Forelimb muscle (tissue), 1 donor: ENCODE measurements at regions not wholly inside any gene's neighbourhood (a gene's known extent, or its start where the extent isn't known, plus 50 kb on each side); places are given as distances from the start of the nearest gene placed in this dataset.

ENCODE experiments used
- DNase-seq: peaks from one replicate; pipeline ENCODE4 v3.0.0-alpha.2; 2013; ENCODE audit warnings: low read depth

DNA sequence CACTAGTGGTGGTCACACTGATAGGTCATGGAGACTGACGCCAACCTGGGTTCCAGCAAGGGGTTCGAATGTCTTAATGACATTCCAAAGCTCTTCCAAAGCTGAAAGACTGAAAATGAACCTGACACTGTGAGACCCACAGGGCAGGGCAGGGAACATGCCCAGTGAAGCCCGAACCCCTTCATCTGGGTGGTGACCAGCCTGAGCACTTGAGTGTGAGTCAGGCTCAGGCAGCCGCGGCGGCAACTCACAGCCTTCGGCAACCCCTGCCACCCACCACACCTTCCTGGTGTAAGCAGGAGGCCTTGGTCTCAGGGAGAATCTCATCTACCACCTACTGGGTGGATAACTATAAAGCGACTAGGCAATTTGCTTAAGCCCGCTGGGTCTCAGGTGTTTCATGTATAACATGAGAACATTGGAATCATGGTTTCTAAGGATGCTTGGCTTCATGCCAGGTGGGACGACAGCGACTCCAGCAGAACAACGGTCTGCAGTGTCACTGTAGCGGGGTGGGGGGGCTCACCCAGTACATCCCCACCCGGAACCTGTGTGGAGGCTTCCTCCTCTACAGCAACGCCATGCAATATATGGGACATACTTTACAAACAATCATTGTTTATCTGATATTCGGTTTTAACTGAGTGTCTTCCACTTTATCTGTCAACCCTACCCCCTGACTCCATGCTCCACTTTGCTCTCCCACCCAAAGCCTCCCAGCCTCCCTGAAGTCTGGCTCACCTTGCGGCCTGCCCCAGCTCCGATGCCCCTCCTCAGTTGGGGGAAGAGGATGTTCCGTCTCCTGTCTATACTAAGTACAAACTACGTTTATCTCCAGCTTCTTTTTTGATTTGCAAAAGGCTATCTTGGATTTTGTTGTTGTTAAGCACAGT, 125.0 kb upstream of the MEF2A start:
- no peak for DNase-seq

DNA sequence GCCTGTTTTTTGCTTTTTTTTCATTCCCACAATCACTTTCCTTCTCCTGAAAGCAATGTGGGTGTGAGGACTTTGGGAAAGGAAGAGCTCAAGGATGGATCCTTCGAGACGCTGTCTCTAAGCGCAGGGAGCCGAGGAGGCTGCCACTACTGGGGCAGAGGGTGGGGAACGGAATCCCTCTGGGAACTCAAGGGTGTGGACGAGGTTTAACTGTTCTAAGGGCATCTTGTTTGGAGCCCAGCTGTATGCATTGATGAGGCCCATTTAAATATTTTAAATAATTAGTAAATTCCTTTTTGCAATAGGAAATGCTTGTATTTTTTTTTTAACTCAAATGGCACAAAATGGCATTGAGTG, 124.4 kb upstream of the MEF2A start:
- no peak for DNase-seq

DNA sequence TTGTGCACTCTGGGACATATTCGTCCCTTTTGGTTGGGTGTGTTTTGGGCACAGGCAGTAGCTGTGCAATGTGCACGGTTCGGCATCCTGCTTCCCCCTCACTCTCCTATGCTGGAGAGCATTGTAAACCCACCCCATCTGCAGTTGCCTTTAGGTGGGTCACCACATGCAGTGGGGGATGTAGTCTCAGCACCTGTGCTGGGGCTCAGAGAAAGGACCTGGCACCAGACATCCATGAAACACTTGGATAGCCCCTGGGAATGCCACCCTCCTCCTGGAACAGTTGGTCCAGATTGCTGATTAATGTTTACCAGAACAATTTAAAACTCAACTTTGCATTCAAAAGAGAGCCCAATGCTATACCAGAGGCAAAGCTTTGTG, 123.9 kb upstream of the MEF2A start:
- DNase-seq = no peak

DNA sequence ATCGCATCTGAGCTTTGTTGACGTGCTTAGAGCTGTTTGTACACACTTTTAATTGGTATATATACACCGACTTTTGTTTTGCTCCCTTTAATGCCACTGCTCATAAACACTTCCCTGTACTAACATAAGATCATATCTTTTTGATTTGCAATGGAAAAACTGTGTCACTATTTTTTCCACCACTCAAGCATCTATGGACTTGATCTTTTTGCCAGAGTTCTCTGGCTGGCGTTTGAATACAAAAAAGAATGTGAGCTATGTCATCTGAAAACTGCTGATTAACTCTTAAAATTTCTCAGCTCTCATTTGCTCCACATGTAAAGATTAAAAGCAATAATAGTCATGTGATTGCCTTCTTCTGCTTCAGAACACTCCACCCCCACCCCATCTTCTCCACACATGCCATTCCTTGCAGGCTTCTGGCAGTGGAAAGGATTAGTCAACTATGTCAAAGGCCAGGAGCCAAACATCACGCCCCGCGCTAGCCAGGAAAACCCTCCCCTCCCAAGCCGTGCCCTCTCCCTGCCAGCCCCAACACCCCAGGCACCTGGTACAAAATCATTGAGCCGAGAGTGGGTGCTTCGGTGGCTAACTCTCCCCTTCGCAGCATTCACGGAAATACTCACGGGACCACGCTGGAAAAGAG, 123.4 kb upstream of the MEF2A start:
- DNase-seq = peak; percentile 85

DNA sequence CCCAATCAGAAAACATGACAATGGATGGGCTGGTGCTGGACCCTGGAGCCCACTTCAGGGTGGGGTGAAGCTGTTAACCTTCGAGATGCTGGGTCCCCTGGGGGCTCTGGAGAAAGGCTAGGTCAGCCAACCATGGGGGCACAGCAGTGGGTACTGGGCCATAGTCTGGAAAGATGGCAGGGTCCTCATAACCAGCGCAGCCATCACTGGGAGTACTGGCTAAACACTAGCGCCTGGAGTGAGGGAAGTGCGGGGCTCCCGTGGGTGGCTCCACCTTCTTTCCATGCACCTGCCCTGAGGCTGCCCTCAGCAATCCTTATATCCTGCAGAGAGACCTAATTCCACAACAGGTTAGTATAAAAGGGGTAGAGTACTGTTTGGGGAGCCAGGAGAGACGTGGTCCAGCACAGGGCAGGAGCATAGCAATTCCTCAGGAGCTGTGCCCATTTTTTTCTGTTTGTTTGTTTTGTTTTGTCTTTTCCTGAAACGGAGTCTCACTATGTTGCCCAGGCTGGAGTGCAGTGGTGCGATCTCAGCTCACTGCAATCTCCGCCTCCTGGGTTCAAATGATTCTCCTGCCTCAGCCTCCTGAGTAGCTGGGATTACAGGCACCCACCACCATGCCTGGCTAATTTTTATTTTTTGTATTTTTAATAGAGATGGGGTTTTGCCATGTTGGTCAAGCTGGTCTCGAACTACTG, 122.6 kb upstream of the MEF2A start:
- DNase-seq = no peak

DNA sequence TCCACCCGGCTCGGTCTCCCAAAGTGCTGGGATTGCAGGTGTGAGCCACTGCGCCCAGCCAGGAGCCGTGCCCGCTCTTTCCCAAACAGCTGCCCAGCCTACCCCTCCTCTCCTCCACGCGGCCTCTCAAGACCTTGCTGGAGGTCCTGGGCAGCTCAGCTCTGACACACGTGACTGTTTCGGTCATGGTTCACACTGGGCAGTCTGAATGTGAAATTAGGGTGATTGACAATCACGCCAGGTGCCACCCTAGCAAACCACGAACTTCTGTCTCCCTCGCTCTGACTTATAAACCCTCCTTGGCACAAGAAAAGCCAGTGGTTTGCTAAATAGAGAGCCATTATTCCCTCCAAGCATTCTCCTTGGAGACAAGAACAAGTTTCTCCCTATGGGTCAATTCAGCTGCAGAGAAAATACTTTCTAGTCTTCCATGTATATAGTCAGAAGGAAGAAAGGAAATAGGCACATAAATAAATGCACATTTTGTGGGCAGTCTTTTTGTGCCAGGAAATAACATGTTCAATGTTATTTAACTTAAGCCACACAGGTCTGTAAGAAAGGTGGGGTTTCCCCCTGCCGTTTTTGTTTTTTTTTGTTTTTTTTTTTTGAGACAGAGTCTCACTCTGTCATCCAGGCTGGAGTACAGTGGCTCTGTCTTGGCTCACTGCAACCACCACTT, 121.9 kb upstream of the MEF2A start:
- no peak for DNase-seq

DNA sequence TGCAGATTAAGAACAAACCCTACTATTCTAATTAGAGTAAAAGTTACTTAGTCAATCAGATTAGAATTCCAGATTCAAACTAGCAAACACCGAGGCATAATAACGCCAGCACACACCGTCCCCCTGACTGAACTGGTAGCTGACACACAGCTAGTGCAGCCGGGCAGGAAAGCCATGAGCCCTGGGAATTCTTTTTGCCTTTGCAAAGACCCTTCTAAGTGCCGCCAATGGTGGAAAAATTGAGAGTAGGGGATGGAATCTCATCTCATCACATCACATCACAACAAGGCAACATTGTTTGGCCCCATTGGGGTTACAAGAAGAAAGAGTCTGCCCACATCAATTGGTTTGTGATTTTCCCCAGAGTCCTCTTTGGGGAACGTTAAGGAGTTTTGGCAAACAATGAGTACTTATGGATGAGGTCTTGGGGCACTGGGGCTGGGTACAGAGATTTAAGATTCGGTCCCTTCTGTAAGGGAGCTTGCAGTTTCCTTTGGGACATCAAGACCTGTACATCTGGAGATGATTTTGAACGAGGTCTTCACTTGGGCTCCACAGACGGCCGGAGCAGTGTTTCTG, 120.4 kb upstream of the MEF2A start:
- DNase-seq = no peak

DNA sequence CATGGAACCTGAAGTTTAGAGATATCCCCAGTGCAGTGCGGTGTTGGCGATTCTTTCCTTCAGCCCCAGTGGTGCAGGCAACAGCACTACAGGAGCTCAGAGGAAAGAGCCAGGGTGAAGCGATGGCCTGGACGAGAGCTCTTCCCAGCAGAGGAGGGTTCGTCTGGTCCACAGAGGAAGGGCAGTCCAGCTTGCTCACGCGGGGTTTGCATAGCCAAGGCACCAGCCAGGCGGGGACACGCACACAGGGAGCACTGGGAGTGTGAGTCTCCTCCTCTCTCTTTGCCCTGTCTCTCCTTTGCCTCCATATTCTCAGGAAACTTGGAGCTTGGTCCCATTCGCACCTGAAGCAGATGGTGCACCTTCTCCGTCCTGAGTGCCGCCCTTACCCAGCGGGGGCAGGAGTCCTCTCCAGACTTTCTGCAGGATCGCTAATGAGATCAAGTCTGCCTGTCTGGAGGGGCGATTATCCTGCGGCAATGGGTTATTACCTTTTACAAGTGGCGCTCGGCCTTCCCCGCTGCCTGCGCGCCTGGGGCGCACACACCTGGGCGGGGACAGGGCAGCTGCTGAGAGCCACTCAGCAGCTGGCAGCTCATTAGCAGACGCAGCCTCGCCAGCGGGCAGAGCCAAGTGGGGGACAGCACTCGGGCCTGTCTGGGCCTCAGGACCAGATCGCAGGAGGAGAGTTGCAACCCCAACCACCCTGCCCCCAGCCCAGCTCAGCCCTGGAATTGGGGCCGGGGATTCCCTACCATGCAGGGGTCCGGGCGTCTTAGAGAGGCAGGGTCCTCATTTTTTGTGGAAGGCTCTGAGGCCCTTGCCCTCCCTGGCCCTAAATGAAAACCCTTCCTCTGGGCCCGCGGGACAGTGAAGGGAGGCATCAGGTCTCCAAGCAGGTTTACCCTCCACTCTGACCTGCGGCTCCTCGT, 119.0 kb upstream of the MEF2A start:
- no peak for DNase-seq

DNA sequence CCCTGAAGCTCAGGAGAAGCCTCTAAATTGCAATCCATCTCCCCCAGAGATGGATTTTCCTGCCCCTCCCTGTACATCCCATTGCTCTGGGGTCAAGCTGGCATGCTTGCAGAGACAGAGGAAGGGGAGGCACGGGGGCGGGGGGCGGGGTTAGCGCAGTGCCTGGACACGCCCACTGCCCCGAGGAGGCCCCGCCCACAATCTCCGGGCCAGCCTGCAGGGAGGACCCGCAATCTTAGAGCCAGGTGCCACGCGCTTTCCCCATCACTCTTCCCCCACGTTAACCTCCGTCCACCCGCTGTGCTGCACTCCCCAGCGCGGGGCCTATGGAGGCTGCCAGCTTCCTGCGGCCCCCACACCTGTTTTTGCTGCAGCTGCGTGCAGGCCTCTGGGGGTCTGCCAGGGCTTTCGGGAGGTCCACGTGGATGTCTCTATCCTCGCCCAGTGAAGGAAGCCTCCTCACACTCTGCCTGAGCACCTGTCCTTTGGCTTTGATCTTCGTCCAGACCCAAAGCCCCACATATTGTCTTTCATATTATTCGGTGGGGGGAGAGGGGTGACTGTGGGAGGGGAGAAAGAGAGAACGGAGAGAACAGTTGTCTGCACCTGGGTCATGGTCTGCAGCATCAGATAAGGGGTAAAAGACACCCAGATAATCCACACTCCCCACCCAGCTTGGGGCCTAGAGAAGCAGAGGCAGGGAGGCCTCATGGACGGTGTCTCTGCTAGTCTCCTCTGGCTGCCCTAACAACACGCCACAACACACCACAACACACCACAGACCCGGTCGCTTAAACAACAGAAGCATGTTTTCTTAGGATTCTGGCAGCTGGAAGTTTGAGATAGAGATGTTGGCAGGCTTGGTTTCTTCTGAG, 118.0 kb upstream of the MEF2A start:
- DNase-seq = no peak

DNA sequence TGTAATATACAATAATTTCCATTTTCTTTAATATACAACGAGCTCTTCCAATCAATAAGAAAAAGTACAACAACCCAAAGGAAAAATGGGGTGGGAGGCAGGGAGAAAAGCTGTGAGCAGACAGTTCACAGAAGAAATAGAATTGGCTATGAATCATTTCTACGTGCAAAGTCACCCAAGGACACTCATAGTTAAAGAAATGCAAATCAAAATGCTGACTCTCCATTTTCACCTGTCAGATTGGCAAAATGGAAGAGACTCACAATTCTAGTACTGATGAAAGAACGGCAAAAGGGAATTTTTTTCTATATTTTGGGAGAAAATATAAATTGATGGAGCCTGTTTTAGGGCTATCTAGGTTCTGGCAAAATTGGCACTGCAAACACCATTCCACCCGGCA, 116.3 kb upstream of the MEF2A start:
- no peak for DNase-seq

DNA sequence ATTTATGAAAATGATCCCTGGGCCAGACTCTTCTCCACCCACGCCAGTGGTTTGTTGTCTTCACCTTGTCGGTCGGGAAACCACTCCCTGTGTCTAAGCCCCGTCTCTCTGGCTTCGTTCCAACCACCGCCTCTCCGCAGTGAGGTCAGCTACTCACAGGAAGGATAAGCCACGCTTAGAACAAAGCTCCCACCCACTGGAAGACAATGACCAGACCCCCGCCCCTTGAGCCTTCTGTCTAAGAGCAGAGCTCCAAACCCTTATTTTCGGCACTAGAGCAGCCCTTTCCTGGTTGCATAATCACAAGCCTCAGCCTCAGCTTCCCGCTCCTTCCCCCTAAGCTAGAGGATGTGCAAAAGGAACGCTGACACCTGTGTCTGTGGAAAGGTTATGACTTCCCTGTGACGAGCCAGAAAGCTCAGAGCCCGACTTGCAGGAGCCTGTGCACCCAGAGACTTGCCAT, 114.9 kb upstream of the MEF2A start:
- DNase-seq = no peak

DNA sequence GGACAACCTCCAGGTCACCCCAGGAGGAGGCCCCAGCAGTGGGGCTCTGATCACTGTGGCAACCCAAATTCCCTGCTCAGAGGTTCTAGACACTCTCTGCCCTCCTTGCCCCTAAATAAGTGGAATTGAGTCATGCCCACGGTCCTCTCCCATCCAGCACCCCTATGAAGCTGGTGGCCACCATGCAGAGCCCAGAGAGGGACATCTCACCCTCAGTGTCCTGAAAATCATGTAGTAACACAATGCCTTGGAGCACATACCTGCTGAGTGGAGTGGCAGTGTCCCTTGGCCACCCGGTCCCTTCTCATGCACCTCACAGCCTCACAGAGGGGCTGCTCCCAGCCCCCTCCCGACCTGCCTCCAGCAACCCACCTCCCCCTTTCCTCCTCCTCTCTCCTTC, 114.3 kb upstream of the MEF2A start:
- no peak for DNase-seq

DNA sequence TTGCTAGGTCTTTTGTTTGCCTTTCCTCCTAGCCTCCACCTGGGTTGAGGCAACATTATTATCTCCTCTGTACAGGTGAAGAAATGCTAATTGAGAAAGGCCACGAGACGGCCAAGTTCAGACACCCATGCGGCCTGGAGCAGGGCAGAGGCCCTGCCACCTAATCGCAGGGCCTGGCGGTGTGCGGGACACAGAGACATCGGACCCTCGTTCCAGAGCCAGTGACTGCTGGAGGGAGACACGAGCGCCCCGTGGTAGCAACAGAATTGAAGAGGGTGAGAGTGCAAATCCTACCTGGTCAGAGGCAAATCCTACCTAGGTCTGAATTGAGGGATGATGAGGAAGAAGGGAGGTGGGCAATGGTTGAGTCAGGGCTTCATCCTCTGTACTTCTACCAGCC, 113.8 kb upstream of the MEF2A start:
- DNase-seq = no peak

DNA sequence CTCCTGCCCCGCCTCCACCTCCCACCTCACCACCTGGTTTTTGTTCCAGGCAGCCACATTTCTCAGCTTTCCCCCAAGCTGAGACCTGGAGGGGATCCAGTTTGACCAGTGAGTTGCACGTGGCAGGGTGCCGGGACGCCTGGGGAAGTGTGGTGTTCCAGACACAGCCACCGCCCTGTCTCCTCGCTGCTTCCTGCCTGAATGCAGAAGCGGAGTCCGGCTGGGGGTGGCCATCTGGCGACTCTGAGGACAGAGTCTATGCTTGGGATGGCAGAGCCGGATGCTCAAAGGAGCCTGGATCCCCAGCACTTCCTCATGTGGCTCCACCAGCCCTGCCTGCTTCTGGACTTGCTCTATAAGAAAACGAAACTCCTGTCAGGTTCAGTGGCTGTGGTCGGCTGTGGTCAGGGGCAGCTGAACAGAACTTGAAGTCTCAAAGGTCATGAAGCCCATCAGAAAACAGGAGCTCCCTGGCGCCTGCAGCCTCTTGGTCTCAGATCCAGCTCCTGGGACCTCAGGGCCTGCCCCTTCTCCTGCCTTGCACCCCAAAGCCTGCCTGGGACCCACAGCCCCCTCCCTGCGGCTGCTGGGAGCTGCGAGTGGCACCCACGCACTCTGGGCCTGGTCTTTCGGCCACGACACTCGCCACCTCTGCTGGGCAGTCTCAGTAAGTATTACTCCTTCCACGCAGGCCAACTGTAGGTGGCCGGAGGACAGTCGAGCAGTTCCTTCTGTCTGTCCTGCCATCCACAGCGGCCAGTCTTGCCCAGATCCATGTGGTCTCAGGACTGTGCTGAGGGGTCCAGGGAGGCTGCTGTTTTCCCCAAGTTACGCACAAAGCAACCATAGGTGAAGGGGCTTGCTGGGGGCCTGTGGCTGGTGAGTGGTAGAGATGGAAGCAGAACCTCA, 112.8 kb upstream of the MEF2A start:
- no peak for DNase-seq

DNA sequence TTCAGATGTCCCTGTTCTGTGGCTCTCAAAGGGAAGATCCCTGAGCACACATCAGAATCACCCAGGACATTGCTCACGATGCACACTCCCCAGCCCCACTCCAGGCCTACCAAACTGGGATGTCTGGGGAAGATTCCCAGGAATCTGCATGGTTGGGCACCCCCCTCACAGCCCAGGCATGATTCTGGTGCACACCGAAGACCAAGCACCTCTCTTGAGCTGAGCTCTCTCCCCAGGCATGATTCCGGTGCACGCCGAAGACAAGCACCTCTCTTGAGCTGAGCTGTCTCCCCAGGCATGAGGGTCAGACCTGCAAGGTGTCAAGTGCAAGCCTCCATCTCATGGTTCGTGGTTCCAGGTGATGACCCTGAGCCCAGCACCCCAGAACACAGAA, 112.2 kb upstream of the MEF2A start:
- DNase-seq = no peak

DNA sequence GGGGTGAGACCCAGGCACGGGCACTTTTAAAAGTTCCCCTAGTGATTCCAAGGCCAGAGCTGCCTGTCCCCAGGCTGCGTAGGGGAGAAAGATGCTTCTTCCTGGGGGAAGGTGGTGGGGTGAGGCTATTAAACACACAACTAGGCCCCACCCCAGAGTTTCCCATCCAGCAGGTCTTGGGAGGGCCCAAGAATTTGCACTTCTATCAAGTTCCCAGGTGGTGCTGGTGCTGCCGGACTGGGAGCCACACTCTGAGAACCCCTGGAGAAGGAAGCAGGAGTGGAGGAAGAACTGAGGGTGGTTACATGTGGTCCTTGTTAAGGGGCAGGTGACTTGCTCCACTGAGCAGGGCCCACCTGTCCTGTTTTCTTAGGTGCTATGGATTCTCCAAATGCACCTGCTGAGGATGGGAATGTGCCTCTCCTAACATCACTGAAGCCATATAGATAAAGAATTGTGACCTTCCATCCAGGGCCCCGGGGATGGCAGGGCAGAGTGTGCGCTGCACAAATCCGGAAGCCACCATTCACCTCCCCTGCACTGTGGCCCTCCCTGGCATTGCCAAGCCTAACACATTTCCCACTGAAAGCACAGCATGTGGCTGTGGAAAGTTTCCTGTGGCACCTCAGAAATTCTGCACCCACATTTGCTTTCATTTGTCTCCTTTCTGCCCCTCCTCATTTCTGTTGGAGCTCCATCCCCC, 111.5 kb upstream of the MEF2A start:
- no peak for DNase-seq

DNA sequence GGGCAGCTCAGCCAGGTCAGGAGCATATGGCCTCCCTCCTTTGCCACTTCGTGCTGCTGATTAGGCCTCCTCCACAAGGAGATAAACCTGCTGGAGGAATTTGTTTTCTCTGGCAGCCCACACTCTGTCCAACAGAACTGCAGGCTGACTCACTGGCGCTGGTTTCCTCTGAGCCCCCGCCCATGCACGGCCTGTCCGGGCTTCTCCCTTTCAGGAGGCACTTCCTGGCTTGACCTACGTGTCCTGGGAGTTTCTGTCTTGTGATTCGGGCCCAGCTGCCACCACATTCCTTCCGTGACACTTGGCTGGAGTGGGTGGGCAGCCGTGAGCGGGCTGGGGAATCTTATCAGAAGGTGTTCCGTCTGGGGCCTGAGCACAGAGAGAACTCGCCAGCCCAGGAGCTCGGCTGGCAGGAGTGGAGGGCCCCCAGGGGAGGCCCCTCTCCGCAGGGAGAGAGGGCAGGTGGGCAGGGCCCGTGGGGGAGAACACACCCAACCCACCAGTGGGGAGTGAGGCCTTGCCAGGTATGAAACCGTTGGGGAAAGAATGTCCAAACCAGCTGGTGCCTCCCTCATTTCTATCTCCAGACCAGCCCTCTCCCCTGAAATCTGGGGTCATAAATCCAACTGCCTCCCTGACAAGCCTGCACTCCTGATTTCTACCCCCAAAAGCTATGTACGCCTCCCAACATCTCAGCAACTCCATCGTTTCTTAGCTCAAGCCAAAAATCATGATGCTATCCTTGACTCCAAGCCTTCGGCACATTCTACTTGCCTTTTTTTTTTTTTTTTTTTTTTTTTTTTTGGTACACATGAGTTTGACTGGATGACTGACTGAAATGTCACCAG, 110.6 kb upstream of the MEF2A start:
- DNase-seq = no peak
